B cell (primary cell): ENCODE measurements at regions not wholly inside any gene's neighbourhood (a gene's known extent, or its start where the extent isn't known, plus 50 kb on each side); places are given as distances from the start of the nearest gene placed in this dataset.

Source experiments
- EZH2 ChIP-seq: IDR thresholded peaks from 2 replicates; pipeline ENCODE4 v1.6.1; 2012; ENCODE audit warnings: borderline replicate concordance, low read depth, mild to moderate bottlenecking, moderate library complexity, low read length; ENCODE audit not compliant: insufficient read depth, poor library complexity, severe bottlenecking
- TF ChIP-seq, protein P1 (sequence below): fragments of 200-600 bp; IDR thresholded peaks from one replicate; pipeline ENCODE4 v1.8.0; 2022; ENCODE audit warnings: antibody characterized with exemption, mild to moderate bottlenecking

DNA sequence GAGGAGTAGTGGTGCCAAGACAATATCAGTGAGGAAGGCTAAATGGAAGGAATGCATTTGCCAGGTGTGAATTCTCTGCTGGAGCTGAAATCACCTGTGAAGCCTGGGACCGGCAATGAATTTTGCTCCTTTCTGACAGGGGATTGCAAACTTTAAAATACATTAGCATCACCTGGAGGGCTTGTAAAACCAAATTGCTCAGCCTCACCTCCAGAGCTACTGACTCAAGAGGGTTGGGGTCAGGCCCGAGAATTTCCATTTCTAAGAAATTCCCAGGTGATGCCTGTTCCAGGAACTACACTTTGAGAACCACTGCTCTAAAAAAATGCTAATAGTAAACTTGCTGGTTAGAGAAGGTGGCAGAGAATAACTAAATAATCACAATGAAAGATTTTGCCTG is 445.6 kb upstream of the RBMS3 start:
- TF ChIP-seq, protein P1, sequence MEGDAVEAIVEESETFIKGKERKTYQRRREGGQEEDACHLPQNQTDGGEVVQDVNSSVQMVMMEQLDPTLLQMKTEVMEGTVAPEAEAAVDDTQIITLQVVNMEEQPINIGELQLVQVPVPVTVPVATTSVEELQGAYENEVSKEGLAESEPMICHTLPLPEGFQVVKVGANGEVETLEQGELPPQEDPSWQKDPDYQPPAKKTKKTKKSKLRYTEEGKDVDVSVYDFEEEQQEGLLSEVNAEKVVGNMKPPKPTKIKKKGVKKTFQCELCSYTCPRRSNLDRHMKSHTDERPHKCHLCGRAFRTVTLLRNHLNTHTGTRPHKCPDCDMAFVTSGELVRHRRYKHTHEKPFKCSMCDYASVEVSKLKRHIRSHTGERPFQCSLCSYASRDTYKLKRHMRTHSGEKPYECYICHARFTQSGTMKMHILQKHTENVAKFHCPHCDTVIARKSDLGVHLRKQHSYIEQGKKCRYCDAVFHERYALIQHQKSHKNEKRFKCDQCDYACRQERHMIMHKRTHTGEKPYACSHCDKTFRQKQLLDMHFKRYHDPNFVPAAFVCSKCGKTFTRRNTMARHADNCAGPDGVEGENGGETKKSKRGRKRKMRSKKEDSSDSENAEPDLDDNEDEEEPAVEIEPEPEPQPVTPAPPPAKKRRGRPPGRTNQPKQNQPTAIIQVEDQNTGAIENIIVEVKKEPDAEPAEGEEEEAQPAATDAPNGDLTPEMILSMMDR = no peak
- no peak for TF ChIP-seq EZH2
